ENCODE measurements at regions not wholly inside any gene's neighbourhood (a gene's known extent, or its start where the extent isn't known, plus 50 kb on each side); places are given as distances from the start of the nearest gene placed in this dataset.
"Not testable (repeated sequence)": the region's sequence is repeated elsewhere in the genome, so short reads cannot be mapped to it uniquely, and the experiment has no call there.

DNA sequence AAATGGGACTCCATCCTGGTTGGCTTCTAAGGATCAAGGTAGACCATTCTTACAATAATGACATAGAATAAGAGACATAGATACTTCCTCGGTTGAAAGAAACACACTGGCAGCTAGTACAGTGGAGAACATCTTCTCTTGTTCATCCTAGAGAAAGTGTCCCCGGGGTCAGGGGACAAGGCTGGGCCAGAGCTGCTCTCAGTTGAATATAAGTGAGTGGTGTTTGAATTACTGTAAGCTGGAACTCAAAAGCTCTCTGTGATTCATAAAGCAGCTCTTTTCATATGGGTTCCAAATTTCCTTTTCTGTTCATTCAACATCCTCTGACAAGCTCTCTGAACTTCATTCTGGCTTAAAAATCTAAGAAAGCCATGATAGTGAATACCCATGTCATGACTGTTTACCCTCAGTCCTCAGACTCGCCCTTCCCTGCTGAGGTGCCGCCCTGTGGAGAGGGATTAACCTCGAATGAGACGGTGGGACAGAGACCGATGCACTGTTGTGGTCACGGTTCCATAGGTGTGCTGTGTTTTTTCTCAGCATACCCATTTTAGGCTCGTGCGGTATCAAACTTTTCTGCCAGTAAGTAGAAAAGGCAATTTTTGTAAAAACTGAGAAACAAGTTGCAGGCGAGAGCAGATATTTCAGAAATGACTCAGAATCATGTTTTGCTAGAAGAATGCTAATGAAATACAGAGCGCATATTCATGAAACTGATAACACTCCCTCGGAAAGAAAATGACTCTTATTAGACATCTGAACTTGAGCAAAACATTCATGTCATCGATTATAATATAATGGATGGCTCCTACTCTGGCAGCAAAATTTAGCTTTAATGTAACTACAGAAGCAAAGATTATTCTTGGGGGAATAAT is 351.1 kb downstream of the ANAPC1 start:
- not testable (repeated sequence) for DNase-seq (ENCODE audit: extremely low read depth, low read depth); H3K4me3 ChIP-seq (replicated peaks; ENCODE audit: low read depth, low read length)

DNA sequence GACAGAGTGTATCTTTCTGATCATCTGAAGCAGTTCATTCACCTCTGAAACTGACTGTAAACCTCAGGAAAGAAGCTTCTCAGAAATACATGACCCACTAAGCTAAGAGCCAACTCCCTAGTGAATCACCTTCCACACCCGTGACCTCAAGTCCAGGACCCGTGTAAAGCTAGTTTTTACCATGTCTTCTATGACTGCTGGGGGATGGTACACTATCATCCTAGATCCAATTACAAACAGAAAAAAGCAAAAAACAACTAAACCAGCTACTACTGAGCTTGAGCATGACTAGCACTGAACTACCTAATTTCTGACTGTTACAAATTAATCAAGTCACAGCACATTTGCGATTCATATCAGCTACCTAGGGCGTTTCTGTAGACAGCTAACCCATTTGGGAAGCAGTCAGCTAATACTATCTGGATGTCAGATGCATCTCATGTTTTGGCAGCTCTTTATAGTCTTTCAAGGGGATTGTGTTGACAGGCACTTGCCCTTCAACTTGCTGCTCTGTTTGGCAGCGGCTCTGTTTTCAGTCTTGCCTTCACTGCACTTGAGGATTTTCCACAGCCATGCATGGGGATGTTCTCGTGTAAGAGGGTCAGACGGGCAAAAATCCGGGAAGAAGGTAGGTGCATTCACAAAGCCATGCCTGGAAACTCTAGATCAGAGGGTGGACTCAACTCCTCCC is 350.3 kb downstream of the ANAPC1 start:
- DNase-seq (ENCODE audit: extremely low read depth, low read depth); H3K4me3 ChIP-seq (replicated peaks; ENCODE audit: low read depth, low read length): not testable (repeated sequence)

DNA sequence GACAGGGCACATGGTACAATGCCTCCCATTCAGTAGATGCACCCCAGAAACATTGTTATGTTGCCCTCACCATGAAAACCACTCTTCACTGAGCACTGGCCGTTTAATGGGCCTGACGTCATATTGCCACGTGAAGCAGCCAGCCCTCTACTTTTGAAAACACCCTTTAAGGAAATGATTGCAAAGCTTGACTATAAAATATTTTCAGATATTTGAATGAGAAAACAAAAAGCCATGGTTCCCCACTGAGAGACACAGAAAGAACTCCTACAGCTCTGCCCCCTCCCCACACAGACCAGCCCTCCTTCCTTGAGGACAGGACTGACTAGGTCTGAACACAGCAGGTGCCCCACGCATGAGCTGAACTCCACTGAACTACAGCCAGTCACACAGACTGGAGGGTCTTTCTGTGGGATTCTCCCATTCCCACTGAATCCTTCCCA is 349.1 kb downstream of the ANAPC1 start:
- DNase-seq (ENCODE audit: extremely low read depth, low read depth) = no peak
- TF ChIP-seq, protein P1, sequence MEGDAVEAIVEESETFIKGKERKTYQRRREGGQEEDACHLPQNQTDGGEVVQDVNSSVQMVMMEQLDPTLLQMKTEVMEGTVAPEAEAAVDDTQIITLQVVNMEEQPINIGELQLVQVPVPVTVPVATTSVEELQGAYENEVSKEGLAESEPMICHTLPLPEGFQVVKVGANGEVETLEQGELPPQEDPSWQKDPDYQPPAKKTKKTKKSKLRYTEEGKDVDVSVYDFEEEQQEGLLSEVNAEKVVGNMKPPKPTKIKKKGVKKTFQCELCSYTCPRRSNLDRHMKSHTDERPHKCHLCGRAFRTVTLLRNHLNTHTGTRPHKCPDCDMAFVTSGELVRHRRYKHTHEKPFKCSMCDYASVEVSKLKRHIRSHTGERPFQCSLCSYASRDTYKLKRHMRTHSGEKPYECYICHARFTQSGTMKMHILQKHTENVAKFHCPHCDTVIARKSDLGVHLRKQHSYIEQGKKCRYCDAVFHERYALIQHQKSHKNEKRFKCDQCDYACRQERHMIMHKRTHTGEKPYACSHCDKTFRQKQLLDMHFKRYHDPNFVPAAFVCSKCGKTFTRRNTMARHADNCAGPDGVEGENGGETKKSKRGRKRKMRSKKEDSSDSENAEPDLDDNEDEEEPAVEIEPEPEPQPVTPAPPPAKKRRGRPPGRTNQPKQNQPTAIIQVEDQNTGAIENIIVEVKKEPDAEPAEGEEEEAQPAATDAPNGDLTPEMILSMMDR (IDR thresholded peaks at IDR 0.05; ENCODE audit: low read depth, low read length, missing control alignments) = no peak
- no peak overlapping the region for H3K4me3 ChIP-seq (replicated peaks; ENCODE audit: low read depth, low read length)

DNA sequence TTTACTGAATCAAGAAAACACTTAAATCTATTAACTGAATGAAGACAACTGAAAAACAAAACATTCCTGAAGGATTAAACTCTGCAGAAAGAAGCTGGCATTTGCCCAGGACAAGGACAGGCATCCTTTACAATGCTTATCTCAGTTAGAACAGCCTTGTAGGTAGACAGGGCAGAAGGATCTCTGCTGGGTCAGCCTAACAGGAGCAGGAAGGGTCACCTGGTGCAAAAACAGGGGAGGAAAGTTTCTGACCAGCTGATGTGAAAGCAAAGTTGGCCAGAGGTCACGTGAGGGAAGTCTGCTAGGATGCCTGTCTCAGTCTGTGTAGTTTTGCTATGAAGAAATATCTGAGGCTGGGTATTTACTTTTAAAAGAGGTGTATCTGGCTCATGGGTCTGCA is 348.6 kb downstream of the ANAPC1 start:
- DNase-seq (ENCODE audit: extremely low read depth, low read depth) = no peak
- H3K4me3 ChIP-seq (replicated peaks; ENCODE audit: low read depth, low read length) = no peak overlapping the region
- TF ChIP-seq, protein P1 (IDR thresholded peaks at IDR 0.05; ENCODE audit: low read depth, low read length, missing control alignments) = no peak

GRCh38 chr2:111537078-111537655 is 346.8 kb downstream of the ANAPC1 start:
- H3K4me3 ChIP-seq (replicated peaks; ENCODE audit: low read depth, low read length) = no peak overlapping the region
- TF ChIP-seq, protein P1 (IDR thresholded peaks at IDR 0.05; ENCODE audit: low read depth, low read length, missing control alignments) = no peak
- DNase-seq (ENCODE audit: extremely low read depth, low read depth) = no peak

DNA sequence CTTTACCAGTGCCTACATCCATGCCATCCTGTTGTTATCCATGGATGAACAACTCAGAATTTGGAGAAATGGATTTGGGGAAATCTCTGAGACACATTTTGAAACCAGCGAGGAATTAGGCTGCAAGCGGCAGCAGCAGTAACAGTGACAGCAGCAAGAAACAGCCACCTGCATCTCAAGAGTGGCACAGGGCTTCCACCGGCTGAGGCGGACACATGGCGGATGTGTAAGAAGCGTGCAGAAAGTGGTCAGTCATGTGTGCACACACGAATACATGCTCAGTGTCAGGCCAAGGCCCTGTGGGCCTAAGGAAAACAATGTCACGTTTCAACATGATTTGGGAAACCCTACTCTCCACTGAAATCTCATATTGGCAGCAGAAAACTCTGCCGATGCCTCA is 344.0 kb downstream of the ANAPC1 start:
- not testable (repeated sequence) for H3K4me3 ChIP-seq (replicated peaks; ENCODE audit: low read depth, low read length); DNase-seq (ENCODE audit: extremely low read depth, low read depth)

DNA sequence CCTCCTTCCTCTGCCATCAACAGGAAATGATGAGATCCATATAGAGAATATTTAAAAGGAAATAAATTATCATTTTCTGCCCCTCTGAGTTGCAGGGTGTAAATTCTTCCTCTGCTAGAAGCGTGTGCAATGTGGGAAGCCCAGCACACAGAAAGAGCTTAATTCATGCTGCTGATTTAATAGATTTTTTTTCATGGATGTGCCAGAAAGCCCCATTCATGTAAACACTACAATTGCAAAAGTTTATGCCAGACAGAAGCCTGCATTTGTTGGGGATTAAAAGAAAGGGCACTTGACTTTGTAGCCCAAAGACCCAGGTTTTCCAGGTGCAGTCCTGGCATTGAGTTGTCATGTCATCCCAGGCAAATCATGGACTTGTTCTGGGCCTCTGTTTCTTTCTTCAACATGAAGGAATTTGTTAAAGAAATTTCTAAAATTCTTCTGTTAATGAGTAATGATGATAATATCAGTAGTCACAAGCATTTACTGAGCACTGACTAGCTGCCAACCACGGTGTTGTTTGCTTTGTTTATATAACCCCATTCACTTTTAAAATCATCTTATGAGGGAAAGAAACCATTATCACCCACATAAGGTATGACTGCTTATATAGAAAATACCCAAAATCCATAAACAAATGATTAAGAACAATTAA is 341.7 kb downstream of the ANAPC1 start:
- not testable (repeated sequence) for H3K4me3 ChIP-seq (replicated peaks; ENCODE audit: low read depth, low read length); DNase-seq (ENCODE audit: extremely low read depth, low read depth)

GRCh38 chr2:111544006-111544405 is 340.0 kb downstream of the ANAPC1 start:
- not testable (repeated sequence) for DNase-seq (ENCODE audit: extremely low read depth, low read depth); H3K4me3 ChIP-seq (replicated peaks; ENCODE audit: low read depth, low read length)

GRCh38 chr2:111545723-111546431 is 338.1 kb downstream of the ANAPC1 start:
- DNase-seq (ENCODE audit: extremely low read depth, low read depth) = not testable (repeated sequence)

DNA sequence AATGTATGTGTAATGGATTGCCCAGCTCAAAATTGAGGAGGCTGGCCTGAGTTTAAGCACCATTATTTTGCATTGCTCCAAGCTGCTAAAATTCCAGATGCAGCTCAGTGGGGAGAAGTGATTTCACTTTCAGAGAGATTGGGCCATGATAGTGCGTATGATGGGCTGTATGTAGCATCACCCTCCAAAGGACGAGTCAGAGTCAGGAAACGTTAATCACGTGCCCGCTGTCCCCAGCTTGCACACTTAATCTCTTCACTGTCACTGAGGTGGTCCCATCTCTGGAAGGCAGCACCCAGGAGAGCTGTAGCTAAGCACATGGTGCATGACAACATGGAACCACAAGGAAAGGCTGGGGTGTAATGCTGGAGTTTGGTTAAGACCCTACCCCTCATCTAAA is 337.4 kb downstream of the ANAPC1 start:
- DNase-seq (ENCODE audit: extremely low read depth, low read depth); H3K4me3 ChIP-seq (replicated peaks; ENCODE audit: low read depth, low read length): not testable (repeated sequence)

More at GRCh38 chr2:111545723-111546431, 338.1 kb downstream of the ANAPC1 start:
- not testable (repeated sequence) for H3K4me3 ChIP-seq (replicated peaks; ENCODE audit: low read depth, low read length)

GRCh38 chr2:111549174-111549573 is 334.8 kb downstream of the ANAPC1 start:
- not testable (repeated sequence) for DNase-seq (ENCODE audit: extremely low read depth, low read depth); H3K4me3 ChIP-seq (replicated peaks; ENCODE audit: low read depth, low read length)

- not testable (repeated sequence) for H3K4me3 ChIP-seq (replicated peaks; ENCODE audit: low read depth, low read length); DNase-seq (ENCODE audit: extremely low read depth, low read depth)
Measured at GRCh38 chr2:111551428-111551827, 332.6 kb downstream of the ANAPC1 start.

- not testable (repeated sequence) for H3K4me3 ChIP-seq (replicated peaks; ENCODE audit: low read depth, low read length); DNase-seq (ENCODE audit: extremely low read depth, low read depth)
Measured at GRCh38 chr2:111552625-111553024, 331.4 kb downstream of the ANAPC1 start.
